HUDEP-2 (cell line): ENCODE measurements at regions not wholly inside any gene's neighbourhood (a gene's known extent, or its start where the extent isn't known, plus 50 kb on each side); places are given as distances from the start of the nearest gene placed in this dataset.

ENCODE experiments used
- DNase-seq, 76 experiments: peaks; one replicate each; lab custom pipeline; 2025; ENCODE audit not compliant: unreplicated experiment in 76 of 76; lab: John Stamatoyannopoulos, UW

DNA sequence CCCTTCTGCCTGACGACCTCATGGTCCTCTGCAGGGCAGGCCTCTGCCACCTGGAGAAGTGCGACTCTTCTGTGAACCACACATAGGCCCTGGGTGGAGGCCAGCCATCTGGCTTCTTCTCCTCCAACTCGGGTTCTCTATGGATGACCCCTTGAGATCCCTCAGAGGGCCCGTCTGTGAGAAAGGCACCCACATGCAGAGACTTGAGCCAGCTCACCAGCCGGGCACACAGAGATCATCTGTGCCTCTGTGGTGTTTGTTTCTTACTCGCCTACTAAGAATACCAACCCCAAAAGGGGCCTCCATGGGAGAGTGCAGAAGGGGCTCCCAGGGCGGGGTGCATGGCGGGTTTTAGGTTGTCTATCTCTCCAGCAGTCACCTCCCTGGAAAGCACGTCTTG lies 176.5 kb upstream of the SALL3 start:
- DNase-seq = no peak

DNA sequence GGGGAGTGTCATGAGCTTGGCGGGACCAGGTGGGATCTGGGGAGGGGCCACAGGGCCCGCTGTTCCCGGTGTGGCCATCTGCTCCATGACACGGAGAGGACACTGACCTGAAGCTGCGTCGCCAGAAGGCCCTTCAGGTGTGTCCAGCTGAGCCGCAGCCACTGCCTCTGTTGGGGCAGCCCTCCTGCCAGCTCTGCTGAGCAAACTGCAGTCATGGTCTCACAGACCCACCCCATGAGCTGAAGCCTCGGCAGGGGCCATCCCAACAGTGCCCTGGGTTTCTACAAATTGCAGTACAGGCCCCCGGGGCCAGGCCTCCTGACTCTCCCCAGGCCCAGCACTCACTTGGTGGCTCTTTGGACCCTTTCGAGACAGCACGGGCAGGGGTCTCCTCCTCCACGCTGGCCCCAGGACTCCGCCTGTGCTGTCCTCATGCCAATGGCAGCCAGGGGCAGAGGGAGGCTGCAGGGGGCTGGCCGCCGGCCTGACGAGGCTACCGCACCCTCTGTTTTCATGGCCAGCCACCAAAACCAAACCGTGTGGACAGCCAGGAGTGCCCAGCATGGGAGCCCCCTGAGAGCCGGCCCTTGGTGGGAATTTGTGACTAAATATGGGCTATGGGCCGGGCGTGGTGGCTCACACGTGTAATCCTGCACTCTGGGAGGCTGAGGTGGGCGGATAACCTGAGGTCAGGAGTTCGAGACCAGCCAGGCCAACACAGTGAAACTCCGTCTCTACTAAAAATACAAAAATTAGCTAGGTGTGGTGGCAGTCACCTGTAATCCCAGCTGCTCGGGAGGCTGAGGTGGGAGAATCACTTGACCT lies 175.2 kb upstream of the SALL3 start:
- DNase-seq = no peak

DNA sequence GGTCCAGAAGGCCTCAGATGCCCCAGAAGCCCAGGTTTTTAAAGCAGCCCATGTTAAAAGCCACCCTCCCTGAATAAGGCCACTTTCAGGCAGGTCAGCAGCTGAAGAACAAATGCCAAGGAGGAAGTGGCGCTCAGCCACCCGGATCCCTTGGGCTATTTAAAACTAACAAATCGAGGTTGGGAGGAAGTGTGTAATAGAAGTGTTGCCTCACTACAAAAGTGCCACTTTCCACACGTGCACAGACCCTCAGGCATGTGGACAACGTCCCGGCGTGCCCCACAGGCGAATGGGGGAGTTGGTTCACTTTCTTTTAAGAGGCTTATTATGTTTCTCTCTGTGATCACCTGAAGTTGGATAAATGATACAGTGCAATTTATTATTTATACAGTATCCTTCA lies 173.8 kb upstream of the SALL3 start:
- DNase-seq = no peak

- no peak for DNase-seq
Observed at GRCh38 chr18:78807668-78808067, 171.9 kb upstream of the SALL3 start.

- no peak for DNase-seq
Observed at GRCh38 chr18:78809845-78810244, 169.8 kb upstream of the SALL3 start.

GRCh38 chr18:78810706-78811105 lies 168.9 kb upstream of the SALL3 start:
- DNase-seq = no peak

DNA sequence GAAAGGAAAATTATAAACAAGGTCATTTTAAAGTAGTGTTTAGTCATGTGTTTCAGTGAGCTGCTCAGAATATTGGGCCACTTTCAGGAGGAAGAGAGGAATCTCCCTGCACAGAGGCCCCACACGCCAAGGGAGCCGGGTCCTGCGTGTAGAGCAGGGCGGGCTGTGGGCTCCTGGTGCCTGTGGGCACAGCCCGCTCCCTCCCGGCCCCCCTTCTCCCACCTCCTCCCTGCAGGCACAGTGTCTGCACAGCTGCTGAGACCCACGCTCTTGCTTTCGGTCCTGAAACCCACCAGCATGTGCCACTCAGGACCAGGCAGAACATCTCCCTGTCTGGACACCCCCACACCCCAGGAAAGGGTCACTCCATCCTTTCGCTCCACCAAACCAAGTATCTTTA lies 167.6 kb upstream of the SALL3 start:
- DNase-seq = no peak

DNA sequence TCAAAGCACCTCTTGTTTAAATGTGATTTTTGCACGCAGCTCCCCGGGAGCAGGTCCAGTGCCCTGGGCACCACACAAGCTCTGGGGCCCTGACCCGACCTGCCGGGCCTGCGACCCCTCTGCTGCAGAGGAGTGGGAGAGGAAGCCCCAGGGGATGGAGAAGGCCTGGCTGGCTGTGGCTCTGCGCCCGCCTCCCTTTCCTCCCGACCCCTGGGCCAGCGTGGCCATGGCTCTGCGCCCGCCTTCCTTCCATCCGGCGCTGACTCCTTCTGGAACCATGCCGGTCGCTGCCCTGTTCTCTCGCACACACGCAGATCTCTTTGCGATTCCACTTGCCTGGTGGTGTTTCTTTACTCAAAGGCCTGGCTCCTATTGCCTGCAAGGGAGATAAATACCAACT lies 166.5 kb upstream of the SALL3 start:
- DNase-seq = no peak

GRCh38 chr18:78813936-78814710 lies 165.5 kb upstream of the SALL3 start:
- DNase-seq = no peak

DNA sequence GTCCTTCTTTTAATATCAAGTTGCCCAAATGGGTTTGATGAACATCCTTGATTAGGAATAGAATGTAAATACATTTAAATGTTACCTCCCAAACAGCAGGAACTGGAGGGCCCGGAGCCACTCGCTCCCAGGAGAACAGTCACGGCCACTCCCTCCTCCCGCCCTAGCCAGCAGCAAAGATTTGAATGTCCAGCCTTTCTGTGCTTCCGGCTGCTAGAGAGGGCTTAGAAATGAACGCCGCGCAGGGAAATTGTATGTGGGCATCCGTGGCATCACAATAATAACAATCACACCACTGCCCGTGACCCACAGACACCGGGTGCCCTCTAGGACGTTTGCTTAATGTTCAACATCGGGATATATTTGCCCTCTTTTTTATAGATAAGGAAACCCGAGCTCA lies 164.9 kb upstream of the SALL3 start:
- no peak for DNase-seq

DNA sequence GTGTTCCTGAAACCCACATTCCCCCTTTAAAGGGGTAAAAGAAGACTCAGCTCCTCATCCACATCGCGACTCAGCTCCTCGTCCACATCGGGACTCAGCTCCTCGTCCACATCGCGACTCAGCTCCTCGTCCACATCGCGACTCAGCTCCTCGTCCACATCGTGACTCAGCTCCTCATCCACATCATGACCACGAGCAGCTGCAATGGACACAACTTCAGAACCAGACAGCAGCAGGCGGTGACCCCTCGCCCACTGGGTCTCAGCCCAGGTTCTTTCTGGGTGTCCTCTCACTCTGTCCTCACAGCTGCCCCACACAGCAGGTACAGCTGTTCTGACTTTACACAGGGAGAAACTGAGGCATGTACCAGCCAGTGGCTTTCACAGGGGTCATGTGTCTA lies 163.5 kb upstream of the SALL3 start:
- no peak for DNase-seq

GRCh38 chr18:78816916-78817315 lies 162.7 kb upstream of the SALL3 start:
- DNase-seq = no peak

DNA sequence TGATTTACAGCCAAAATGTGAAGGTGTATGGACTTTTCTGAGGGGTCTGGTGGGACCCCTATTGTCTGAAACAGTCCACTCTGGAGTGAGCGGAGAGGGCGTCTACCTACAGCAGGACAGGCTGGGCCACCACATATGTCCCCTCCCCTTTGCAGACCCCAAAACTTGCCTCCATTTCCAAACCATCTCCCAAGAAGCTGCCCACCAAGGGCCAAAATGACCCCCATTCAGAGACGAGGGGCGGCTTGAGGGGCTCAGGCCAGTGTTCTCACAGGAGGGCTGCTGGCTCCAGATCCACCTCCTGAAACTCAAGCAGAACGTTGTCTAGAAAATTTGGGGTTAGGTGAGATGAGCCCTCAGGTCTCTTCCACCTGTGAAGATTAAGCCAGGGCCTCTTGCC lies 161.1 kb upstream of the SALL3 start:
- no peak for DNase-seq

DNA sequence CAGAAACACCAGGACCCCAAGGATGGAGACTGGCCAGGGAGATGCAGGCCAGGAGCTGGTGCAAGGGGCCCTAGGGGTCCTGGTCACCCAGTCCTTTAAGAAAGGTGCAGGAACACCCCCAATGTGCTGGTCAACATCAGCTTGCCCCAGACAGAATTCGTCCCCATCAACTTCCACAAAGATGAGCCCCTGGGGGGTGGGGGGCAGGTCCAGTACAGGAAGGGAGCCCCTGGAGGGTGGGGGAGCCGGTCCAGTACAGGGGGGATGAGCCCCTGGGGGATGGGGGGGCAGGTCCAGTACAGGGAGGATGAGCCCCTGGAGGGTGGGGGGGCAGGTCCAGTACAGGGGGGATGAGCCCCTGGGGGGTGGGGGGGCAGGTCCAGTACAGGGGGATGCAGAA lies 160.7 kb upstream of the SALL3 start:
- no peak for DNase-seq

DNA sequence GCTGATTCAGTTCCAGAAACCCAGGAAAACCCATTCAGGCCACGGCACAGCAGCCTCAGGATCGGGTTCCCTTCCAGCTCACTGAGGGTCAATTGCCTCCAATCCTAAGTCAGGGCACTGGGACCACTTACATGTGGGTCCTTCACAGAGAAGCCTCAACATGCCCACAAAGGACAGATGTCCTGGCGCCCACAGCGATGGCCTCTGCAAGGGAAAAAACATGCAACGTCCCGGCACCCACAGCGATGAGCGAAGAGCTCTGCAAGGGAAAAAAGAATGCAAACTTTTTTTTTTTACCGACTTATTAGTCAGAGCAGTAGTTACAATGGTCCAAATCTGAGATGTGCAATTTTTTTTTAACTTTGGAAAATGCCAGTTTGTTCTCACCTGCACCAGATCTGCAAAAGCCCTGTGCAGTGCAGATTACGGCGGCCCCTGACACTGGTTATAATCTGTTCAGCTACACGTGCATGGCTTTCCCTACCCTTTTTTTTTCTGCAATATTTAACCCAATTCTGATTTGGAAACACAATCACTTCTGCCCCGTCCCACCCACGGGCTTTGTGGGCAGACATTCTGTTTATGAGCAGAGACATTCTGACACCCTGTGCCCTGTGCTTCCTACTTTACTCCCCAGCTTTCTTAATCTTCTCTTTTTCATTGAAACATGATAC lies 159.3 kb upstream of the SALL3 start:
- DNase-seq = no peak

DNA sequence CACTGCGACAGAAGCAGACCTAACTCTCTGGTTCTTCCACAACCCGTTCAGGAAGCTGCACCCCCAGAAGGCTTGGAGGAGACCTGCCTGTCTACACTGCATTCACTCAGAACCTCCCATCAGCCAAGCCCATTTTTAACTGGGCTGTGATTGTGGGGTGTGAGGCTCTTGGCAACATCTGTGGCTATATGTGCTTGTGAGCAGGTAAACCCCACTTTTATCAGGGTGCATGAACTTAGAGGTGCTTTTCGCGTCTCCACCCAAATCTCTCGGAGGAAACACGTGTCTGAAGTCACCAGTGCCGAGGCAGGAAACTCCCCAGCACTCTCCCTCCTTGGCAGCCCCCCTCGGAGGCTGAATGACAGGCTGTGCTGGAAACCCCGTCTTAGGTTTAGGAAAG lies 158.2 kb upstream of the SALL3 start:
- DNase-seq = no peak

DNA sequence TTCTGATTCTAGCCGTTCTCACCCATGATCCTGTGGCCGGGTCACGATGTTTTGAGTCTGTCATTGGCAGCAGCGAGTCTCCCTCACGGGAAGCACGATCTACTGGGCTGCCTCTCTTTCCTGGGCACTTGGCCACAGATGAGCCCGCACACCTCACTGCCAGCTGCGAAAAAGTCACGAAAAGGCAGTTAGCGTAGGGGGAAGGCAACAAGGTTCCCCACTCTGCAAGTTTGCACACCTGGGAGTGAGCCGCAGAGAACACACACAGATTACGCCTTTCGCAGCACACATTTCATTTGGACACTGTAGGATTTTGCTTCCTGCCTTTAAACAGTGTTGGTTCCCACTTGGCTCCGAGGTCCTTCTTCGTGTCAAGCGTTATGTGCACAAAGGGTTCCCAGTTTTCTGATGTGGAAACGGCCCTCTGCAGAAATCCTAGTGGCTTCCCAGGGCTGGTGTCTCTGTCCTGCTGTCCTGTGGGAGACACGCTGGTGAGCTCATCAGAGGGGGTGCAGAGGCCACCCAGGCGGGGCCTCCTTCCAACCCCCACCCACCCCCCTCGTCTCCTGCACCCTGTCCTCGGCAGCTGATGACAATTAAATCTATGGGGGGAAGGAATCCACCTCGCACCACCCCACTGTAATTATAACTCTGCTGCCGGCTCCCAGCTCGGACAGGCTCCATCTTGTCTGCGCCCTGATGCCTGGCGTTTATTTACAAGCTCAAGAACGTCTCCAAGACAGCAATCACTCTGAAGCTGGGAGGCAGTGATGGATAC lies 157.3 kb upstream of the SALL3 start:
- no peak for DNase-seq

- no peak for DNase-seq
Observed at GRCh38 chr18:78822949-78823285, 156.7 kb upstream of the SALL3 start.

- DNase-seq = no peak
Observed at GRCh38 chr18:78825168-78825567, 154.4 kb upstream of the SALL3 start.

DNA sequence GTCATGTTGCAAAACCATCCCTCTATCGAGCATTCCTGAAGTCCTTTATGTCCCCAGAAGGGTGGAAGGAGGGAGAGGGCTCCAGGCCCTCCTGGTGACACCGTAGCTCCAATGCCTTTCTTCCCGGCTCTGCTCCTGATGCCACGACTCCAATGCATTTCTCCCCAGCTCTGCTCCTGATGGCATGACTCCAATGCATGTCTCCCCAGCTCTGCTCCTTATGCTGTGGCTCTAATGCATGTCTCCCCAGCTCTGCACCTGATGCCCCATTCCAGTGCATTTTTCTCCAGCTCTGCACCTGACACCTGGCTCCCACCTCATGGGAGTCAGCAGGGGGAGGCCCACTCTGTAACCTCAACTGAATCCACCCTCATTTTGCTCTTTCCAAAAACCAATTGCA lies 153.0 kb upstream of the SALL3 start:
- no peak for DNase-seq

GRCh38 chr18:78827141-78827540 lies 152.5 kb upstream of the SALL3 start:
- DNase-seq = no peak
